GM18868 (cell line): ENCODE measurements at regions not wholly inside any gene's neighbourhood (a gene's known extent, or its start where the extent isn't known, plus 50 kb on each side); places are given as distances from the start of the nearest gene placed in this dataset.
"Not testable (repeated sequence)": the region's sequence is repeated elsewhere in the genome, so short reads cannot be mapped to it uniquely, and the experiment has no call there.

Experiments used
- ATAC-seq: cut with Tn5 transposase; IDR thresholded peaks from one replicate; pipeline ENCODE4 v1.9.1; 2021; ENCODE audit warnings: mild to moderate bottlenecking, moderate library complexity; ENCODE audit not compliant: unreplicated experiment

GRCh38 chr1:168825820-168826219 lies 96.8 kb upstream of the DPT start:
- no peak for ATAC-seq

DNA sequence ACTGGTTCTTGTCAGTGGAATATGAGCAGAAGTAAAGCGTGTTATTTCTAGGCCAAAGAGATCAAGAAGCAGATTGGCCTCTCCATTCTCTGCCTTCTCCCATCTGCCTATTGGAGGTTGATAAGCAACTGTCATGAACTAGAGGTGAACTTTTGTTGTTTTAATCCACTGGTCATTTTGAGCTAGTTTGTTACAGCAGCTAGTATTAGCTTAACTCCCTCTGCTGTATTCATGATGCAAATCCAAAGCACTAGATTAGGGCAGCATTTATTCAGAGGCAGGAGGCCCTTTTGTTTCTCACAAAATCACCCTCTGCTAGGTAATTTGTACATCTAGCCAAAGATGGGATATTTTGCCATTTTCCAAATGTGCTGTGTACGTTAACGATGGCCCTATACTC lies 97.3 kb upstream of the DPT start:
- no peak for ATAC-seq

- ATAC-seq = no peak
Measured at GRCh38 chr1:168827557-168827956, 98.6 kb upstream of the DPT start.

- no peak for ATAC-seq
Measured at GRCh38 chr1:168829876-168830275, 100.9 kb upstream of the DPT start.

DNA sequence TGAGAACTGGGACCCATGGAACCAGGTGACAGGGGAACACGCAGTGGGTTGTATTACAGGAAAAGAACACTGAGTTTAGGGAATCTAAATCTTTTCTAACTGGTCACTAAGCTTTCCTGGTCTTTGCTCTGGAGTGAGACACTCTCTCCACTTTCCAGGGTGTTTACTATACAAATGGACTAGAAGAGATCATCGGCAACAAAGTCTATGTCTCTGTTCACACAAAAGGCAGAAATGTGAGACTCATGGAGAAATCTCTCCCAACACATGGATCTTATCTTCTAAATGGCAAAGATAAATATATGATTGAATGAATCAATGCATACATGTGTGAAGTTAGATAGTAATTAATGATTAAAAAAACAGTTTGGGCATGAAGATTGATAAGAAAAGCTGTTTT lies 101.6 kb upstream of the DPT start:
- ATAC-seq = no peak

GRCh38 chr1:168832661-168833060 lies 103.7 kb upstream of the DPT start:
- no peak for ATAC-seq

DNA sequence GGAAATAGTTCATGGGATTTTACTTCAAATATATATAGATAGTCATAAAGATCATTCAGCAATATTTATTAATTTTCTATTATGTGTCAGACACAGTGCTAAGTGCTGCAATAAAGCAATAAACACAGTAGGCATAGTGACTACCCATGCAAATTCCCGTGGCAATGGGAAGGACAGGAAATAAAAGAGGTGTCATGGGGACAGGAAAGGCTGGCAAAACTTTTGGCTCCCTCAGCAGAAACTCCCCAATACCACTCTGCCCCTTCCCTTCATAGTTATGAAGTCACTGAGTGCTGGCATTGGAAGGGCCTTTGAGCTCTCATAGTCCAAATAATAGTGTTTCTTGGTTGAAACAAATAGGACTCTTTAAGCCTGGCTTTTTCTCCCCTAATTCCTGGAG lies 104.4 kb upstream of the DPT start:
- no peak for ATAC-seq

DNA sequence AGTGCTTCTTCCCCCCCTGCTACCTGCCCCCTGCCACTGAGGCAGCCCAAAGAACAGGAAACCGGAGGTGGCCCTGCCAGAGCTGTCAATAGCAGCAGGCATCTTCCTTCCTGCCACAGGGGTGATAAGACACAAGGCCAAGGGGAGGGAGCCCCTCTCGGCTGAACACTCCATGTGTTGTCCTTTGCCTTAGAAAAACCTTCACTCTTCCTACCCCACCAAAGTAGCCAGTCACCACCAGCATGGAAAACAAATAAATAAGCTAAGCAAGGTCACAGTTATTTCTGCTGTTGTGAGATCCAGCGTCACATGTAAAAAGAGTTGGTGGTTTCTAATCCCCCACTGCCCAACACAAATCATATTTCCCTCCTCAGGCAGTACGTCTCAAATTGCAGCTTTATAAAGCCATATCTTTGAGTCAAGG lies 104.8 kb upstream of the DPT start:
- ATAC-seq = no peak

GRCh38 chr1:168834225-168834872 lies 105.3 kb upstream of the DPT start:
- no peak for ATAC-seq

DNA sequence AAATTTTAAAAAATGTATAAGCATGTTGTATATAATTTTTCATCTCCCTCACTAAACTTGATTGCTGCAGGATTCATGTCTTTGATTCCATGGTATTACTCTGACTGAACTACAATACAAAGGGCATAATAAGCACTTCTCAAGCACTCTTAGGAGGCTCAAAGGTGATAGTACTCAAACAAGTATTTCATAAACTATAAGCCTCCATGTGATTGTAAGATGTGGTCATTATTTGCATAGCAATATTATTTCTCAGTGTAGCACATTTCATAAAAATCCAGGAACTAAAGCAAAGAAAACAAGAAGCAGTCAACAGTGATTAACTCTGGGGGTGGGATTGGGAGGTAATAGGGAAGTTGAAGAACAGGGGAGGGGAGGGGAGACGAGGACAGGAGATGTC lies 106.2 kb upstream of the DPT start:
- ATAC-seq = no peak

GRCh38 chr1:168835791-168836190 lies 106.8 kb upstream of the DPT start:
- ATAC-seq = no peak

DNA sequence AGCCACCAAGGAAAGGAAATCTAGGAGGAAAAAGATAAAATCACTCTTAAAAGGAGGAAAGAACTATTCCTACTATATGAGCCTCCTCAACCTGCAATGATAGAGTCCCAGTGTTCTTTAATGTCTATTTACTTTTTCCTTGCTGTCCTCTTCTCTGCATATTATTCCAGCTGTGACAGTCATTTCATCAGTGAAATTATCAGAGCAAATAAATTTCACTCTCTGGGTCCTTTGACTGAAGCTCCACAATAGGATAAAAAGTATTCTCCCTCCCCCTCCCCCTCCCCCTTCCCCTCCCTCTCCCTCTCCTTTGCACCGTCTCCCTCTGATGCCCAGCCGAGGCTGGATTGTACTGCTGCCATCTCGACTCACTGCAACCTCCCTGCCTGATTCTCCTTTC lies 107.5 kb upstream of the DPT start:
- no peak for ATAC-seq

DNA sequence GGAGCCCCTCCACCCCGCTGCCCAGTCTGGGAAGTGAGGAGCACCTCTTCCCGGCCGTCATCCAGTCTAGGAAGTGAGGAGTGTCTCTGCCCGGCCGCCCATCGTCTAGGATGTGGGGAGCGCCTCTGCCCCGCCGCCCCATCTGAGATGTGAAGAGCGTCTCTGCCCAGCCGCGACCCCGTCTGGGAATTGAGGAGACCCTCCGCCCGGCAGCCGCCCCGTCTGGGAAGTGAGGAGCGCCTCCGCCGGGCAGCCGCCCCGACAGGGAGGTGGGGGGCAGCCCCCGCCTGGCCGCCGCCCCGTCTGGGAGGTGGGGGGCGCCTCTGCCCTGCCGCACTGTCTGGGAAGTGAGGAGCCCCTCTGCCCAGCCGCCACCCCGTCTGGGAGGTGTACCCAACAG lies 108.2 kb upstream of the DPT start:
- not testable (repeated sequence) for ATAC-seq

DNA sequence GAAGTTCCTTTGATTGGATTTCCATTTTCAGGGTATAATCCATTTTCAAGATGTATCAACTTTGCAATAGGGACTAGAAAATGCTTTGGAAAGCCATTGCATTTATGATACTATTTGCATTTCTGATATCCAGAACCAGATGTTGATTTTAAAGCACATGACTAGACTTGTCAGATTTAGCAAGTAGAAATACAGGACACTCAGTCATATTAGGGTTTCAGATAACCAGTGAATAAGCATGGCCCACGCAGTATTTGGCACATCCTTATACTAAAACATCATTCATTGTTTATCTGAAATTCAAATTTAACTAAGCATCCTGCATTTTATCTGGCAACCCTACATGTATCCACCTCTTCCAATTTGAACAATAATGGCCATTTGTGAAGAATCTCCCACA lies 113.3 kb upstream of the DPT start:
- ATAC-seq = no peak

- ATAC-seq = no peak
Measured at GRCh38 chr1:168842916-168843315, 113.9 kb upstream of the DPT start.

- no peak for ATAC-seq
Measured at GRCh38 chr1:168843401-168843800, 114.4 kb upstream of the DPT start.

DNA sequence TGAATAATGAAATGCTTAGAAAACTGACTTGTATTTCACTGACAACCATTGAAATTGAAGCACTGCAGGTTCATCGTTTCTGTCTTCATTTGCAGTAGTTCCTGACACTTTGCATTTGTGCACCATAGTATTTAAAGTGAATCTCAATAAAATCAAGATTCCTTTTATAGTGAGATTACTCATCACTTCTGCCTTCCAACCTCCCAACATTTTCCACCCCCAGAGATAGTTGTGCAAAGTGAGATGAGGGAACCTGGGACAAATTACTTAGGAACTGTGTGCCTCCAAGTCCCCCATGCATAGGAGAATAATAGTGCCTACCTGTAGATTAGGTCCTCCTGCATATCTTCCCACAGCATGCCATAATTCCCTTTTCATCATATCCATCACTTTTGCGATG lies 114.9 kb upstream of the DPT start:
- no peak for ATAC-seq

DNA sequence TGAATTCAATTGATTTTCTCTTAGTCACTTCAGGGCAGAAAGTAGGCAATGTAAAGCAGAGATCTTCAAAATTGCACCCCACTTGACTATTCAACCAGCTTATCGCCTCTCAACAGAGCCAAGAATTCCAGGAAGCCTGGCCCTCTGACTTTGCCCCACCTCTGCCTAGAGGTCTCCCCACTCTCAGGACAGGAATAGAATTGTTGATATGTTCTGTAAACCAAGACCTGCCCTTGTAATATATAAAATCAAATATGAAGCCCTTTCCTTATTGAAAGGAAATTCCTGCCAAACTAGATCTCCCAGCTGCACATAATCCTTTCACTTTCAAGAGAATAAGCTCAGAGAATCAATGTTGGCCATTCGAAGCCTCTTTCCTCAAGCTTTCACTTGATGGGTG lies 116.1 kb upstream of the DPT start:
- no peak for ATAC-seq

GRCh38 chr1:168848051-168848450 lies 119.0 kb upstream of the DPT start:
- ATAC-seq = no peak

- no peak for ATAC-seq
Measured at GRCh38 chr1:168861421-168862004, 132.5 kb upstream of the DPT start.

DNA sequence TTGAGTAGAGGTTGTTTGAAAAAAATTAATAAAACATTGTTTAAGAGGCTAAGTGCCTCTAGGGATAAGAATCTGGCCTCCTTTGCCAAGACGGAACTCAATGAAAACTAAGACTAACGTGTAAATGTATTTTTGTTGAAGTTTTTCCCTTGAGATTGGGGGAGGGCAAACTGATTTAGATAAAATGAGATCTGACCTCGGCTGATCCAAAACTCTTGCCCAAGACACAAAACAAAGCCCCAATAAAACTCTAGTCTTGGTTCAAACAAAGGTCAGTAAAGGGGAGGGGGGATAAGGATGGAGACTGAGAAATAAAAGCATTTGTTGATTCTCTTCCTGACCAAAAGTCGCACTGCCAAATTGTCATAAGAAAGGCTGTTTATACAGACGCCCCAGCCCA lies 134.8 kb upstream of the DPT start:
- ATAC-seq = no peak

GRCh38 chr1:168864266-168864665 lies 135.3 kb upstream of the DPT start:
- ATAC-seq = no peak
